ENCODE measurements at regions not wholly inside any gene's neighbourhood (a gene's known extent, or its start where the extent isn't known, plus 50 kb on each side); places are given as distances from the start of the nearest gene placed in this dataset.

DNA sequence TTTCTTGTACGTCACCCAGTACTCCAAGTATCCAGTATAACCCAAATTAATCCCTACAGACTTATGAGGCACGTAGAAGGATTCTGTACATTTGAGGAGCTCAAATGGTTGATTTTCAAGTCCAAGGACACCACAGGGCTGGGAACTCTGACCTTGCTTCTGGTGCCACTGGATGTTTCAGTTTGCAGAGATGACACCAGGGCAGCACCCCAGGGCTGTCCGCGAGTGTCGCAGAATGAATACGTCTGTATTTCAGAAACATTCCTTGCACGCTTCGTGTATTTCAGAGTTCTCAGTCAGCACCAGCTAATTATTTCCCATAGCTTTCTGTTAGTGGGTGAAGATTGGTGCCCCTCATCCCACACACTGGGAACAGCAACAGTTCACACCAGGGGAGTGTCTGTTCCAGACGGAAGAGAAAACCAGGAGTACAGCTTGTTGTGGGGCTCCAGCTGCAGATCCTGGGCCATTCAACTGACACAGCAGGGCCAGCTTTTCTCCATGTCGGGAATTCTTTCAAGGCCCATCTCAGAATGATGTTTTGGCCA, 159.2 kb downstream of the RHOU start:
- H3K27ac ChIP-seq (ENCODE audit: low read length) = no peak overlapping the region
- peaks cover 11% of the 10 kb centered on the region for H3K4me1 ChIP-seq (ENCODE audit: control insufficient read depth, insufficient read depth, low read length)
- no peaks in the 10 kb centered on the region for H3K36me3 ChIP-seq (ENCODE audit: control insufficient read depth, insufficient read depth, low read length)
- no peak overlapping the region for H3K4me3 ChIP-seq (ENCODE audit: low read length)
- H3K9me3 ChIP-seq (ENCODE audit: control insufficient read depth, low read depth, low read length) = no peaks in the 10 kb centered on the region
- no peak for DNase-seq
- H3K27me3 ChIP-seq (ENCODE audit: control insufficient read depth, insufficient read depth, low read length) = no peaks in the 10 kb centered on the region
- no CpG with 5 or more reads among the region's 10 CpGs for WGBS (ENCODE audit: insufficient coverage, low lambda C conversion rate)

DNA sequence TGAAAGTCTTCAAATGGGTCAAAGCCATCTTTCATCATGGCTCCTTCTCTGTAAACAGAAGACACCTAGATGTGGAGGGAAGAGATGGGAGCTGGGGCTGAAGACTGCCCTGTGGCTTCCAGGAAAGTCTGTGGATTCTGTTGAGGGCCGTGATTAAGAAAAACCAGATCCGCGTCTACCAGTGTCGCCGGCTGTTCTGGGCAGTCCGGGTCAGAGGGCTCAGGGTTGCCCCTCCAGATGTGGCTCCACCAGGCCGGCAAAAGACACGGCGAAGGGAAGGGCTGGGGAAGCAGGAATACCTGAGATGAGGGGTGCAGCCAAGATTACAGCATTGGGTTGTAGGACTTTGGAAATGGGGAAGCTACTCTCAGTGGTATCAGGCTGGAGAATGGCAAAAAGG, 162.6 kb downstream of the RHOU start:
- Histone ChIP-seq H3K4me1 (ENCODE audit: control insufficient read depth, insufficient read depth, low read length) (peaks cover 20% of the 10 kb centered on the region), H3K27ac (ENCODE audit: low read length) (no peak overlapping the region), H3K4me3 (ENCODE audit: low read length) (no peak overlapping the region), H3K27me3 (ENCODE audit: control insufficient read depth, insufficient read depth, low read length) (no peaks in the 10 kb centered on the region), H3K9me3 (ENCODE audit: control insufficient read depth, low read depth, low read length) (no peaks in the 10 kb centered on the region), H3K36me3 (ENCODE audit: control insufficient read depth, insufficient read depth, low read length) (no peaks in the 10 kb centered on the region)
- DNase-seq = no peak
- no CpG with 5 or more reads among the region's 9 CpGs for WGBS (ENCODE audit: insufficient coverage, low lambda C conversion rate)

DNA sequence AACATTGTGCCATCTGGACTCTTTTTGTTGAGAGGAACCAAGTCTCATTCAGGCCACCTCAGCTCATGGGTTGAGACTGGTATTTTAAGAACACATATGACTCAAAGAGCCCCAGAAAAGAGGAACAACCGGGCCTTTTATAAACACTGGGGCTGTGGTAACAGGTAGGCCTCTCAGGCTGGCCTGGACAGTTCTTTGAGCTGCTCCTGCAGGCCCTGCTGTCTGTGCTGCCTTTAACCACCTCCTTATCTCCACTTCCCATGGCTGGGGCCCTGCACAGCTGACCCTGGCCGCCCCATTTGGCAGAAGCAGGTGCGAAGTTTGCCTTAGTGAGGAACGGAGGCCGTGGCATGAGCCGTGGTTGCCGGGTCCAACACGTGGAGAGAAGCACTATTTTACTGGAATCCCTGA, 163.3 kb downstream of the RHOU start:
- no peaks in the 10 kb centered on the region for H3K9me3 ChIP-seq (ENCODE audit: control insufficient read depth, low read depth, low read length)
- no peak overlapping the region for H3K4me3 ChIP-seq (ENCODE audit: low read length)
- WGBS (ENCODE audit: insufficient coverage, low lambda C conversion rate) = no CpG with 5 or more reads among the region's 8 CpGs
- H3K27ac ChIP-seq (ENCODE audit: low read length) = no peak overlapping the region
- H3K4me1 ChIP-seq (ENCODE audit: control insufficient read depth, insufficient read depth, low read length) = peaks cover 20% of the 10 kb centered on the region
- peak in 1 of 2 donors; percentile 54 for DNase-seq
- no peaks in the 10 kb centered on the region for H3K36me3 ChIP-seq (ENCODE audit: control insufficient read depth, insufficient read depth, low read length)
- H3K27me3 ChIP-seq (ENCODE audit: control insufficient read depth, insufficient read depth, low read length) = no peaks in the 10 kb centered on the region

DNA sequence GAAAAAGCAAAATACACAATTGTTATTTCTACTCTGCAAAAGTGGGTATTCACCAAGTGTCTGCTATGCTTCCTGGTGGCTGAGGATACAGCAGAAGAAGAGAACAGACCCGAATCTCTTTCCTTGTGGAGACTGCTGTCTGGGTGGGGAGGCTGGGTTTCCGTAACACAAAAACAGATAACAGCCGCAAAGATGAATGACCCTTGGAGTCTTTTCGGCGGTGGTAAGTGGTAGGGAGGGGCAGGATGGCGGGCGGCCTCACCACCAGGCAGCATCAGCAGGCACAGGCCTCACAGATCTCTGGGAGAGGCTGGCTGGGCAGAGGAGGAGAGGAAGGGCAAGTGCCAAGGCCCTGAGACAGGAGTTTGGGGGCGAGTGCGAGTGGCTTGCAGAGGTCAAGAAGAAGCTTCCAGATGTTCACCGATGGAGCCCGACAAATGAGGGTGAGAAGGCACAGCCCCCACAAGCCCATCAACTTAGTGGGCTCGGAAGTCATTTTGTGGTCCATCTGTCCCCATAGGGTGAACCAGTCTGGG, 164.2 kb downstream of the RHOU start:
- no peak overlapping the region for H3K4me3 ChIP-seq (ENCODE audit: low read length)
- peaks cover 20% of the 10 kb centered on the region for H3K4me1 ChIP-seq (ENCODE audit: control insufficient read depth, insufficient read depth, low read length)
- H3K9me3 ChIP-seq (ENCODE audit: control insufficient read depth, low read depth, low read length) = no peaks in the 10 kb centered on the region
- no peaks in the 10 kb centered on the region for H3K36me3 ChIP-seq (ENCODE audit: control insufficient read depth, insufficient read depth, low read length)
- no peaks in the 10 kb centered on the region for H3K27me3 ChIP-seq (ENCODE audit: control insufficient read depth, insufficient read depth, low read length)
- DNase-seq = peak in 1 of 2 donors; percentile 60
- no CpG with 5 or more reads among the region's 12 CpGs for WGBS (ENCODE audit: insufficient coverage, low lambda C conversion rate)
- no peak overlapping the region for H3K27ac ChIP-seq (ENCODE audit: low read length)

DNA sequence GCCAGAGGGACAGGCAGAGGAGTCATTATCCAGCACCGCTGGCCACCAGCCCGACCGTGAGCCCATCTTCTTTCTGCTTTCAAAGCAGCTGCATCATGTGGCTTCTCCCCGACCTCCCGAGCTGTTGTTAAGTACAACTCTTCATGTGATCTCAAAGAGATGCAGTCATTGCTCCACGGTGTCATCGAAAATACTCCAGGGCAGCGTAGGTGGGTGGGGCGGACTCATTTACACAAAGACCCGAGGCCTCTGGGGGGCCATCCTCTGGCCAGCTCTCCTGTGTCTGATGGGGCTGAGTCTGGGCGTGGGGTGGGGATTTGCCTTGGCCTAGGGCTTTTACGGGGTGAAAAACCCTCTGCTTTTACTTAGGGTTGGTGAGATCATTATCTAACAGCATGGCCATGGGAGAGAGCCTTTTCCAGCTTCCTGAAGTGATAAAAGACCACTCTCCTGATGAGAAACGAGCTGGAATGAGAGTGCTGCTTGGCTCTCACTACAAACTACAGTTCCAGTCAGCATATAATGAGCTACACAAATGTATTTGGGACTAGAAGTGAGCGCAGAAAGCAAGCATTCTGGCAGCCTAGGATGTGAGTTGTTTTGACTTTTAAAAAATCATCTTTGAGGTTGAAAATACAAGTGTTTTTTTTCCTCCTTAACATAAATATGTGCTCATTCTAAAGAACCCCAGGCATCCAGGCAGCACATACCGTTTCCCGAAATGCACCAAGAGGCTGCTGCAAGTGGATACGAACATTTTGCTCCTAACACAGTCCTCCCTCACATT, 165.0 kb downstream of the RHOU start:
- no peaks in the 10 kb centered on the region for H3K9me3 ChIP-seq (ENCODE audit: control insufficient read depth, low read depth, low read length)
- H3K4me3 ChIP-seq (ENCODE audit: low read length) = no peak overlapping the region
- H3K27ac ChIP-seq (ENCODE audit: low read length) = peak overlapping the region; percentile 66
- peaks cover 20% of the 10 kb centered on the region for H3K4me1 ChIP-seq (ENCODE audit: control insufficient read depth, insufficient read depth, low read length)
- WGBS (ENCODE audit: insufficient coverage, low lambda C conversion rate) = 60% methylated on average over 1 of the region's 17 CpGs
- no peaks in the 10 kb centered on the region for H3K27me3 ChIP-seq (ENCODE audit: control insufficient read depth, insufficient read depth, low read length)
- peak in 1 of 2 donors; percentile 41 for DNase-seq
- no peaks in the 10 kb centered on the region for H3K36me3 ChIP-seq (ENCODE audit: control insufficient read depth, insufficient read depth, low read length)

DNA sequence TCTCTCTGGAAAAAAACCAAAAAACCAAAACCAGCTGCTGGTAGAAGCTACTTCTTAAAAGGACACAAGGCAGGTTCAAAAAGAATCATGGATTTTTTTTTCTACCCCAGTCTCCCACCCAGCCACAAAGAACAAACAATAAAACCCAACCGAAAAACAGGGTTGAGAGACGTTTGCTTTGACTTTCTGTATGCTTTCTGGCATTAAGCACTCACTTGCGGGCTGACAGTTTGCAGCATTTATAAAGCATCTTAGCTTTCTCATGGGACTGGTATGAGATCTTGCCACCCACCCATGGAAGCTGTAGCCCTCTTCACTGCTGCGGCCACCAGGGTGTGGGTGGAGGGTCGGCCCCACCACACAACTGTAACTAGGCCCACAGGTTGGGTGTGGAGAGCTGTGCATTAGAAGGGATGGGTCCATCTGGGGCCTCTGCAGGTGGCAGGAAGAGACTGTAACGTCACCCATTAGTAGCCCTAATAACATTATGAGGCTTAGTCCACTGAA, 165.7 kb downstream of the RHOU start:
- Histone ChIP-seq H3K27me3 (ENCODE audit: control insufficient read depth, insufficient read depth, low read length) (no peaks in the 10 kb centered on the region), H3K9me3 (ENCODE audit: control insufficient read depth, low read depth, low read length) (no peaks in the 10 kb centered on the region), H3K4me3 (ENCODE audit: low read length) (no peak overlapping the region), H3K4me1 (ENCODE audit: control insufficient read depth, insufficient read depth, low read length) (peaks cover 20% of the 10 kb centered on the region), H3K27ac (ENCODE audit: low read length) (peak overlapping the region; percentile 20), H3K36me3 (ENCODE audit: control insufficient read depth, insufficient read depth, low read length) (no peaks in the 10 kb centered on the region)
- DNase-seq = no peak
- whole genome bisulfite sequencing (ENCODE audit: insufficient coverage, low lambda C conversion rate) = no CpG with 5 or more reads among the region's 6 CpGs

DNA sequence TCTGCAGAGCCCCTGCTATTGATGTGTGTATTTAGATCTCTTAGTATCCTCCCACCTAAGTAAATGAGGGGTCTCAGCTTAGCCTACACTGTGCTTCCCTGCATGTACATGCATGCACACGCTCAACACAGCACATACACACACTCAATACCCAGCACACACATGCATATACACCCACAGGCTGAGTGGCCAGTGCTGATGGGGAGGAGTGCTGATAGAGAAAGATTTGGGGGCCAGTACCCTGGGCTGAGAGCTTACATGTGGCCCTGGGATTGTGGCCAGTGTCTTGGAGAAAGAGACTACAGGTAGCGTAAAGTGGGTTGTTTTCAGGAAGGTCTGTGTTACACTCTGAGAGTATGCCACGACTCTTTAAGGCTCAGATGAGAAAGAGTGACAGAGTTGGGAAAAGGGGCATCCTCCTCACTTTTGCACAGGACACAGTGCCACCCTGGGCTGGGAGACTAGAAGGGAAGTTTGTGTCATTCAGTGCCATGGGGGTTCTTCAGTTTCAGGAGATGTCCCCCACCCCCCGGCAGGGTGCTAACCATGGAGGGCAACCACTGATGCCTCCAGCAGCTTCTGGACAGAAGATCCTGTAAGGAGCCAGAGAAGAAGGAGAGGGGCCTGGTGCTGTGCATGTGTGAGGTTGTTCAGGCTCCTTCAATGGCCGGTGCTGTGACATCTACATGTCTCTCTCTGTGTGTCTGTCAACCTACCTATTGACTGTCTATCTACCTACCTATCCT, 166.8 kb downstream of the RHOU start:
- no peak overlapping the region for H3K27ac ChIP-seq (ENCODE audit: low read length)
- peaks cover 20% of the 10 kb centered on the region for H3K4me1 ChIP-seq (ENCODE audit: control insufficient read depth, insufficient read depth, low read length)
- DNase-seq = no peak
- H3K27me3 ChIP-seq (ENCODE audit: control insufficient read depth, insufficient read depth, low read length) = no peaks in the 10 kb centered on the region
- no peaks in the 10 kb centered on the region for H3K9me3 ChIP-seq (ENCODE audit: control insufficient read depth, low read depth, low read length)
- no CpG with 5 or more reads among the region's 5 CpGs for WGBS (ENCODE audit: insufficient coverage, low lambda C conversion rate)
- no peaks in the 10 kb centered on the region for H3K36me3 ChIP-seq (ENCODE audit: control insufficient read depth, insufficient read depth, low read length)
- H3K4me3 ChIP-seq (ENCODE audit: low read length) = no peak overlapping the region

DNA sequence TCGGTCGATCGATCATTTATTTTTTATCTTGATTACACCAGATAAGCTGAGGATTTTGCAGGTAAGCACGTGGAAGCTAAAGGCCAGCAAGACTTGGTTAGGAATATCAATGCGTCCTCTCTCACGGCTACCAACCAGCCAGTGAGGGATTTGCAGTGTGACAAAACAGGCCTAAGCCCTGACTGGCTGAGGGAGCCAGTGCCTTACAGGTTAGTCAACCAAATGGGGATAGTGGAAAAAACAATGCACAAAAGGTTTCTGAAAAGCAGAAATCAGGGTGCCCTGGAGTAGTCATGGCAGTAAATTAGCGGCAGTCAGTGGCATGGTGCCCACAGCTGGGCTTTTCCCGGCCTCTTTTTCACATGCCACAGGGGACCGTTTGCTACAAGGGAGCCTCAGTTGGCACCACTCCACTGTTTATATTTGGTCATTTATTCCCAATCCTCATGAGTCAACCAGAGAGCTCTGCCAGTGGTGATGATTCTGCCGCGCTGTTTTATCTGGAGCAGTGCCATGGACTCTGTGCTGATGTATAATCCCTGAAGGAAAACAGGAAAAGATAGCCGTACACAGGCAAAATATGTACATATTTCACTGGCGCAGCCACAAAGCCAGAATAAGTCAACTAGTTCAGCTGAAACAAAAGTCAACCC, 167.6 kb downstream of the RHOU start:
- H3K36me3 ChIP-seq (ENCODE audit: control insufficient read depth, insufficient read depth, low read length) = no peaks in the 10 kb centered on the region
- peaks cover 20% of the 10 kb centered on the region for H3K4me1 ChIP-seq (ENCODE audit: control insufficient read depth, insufficient read depth, low read length)
- DNase-seq = peak; percentile 35 to 51
- H3K27me3 ChIP-seq (ENCODE audit: control insufficient read depth, insufficient read depth, low read length) = no peaks in the 10 kb centered on the region
- WGBS (ENCODE audit: insufficient coverage, low lambda C conversion rate) = 100% methylated on average over 3 of the region's 13 CpGs
- no peak overlapping the region for H3K4me3 ChIP-seq (ENCODE audit: low read length)
- no peaks in the 10 kb centered on the region for H3K9me3 ChIP-seq (ENCODE audit: control insufficient read depth, low read depth, low read length)
- no peak overlapping the region for H3K27ac ChIP-seq (ENCODE audit: low read length)

DNA sequence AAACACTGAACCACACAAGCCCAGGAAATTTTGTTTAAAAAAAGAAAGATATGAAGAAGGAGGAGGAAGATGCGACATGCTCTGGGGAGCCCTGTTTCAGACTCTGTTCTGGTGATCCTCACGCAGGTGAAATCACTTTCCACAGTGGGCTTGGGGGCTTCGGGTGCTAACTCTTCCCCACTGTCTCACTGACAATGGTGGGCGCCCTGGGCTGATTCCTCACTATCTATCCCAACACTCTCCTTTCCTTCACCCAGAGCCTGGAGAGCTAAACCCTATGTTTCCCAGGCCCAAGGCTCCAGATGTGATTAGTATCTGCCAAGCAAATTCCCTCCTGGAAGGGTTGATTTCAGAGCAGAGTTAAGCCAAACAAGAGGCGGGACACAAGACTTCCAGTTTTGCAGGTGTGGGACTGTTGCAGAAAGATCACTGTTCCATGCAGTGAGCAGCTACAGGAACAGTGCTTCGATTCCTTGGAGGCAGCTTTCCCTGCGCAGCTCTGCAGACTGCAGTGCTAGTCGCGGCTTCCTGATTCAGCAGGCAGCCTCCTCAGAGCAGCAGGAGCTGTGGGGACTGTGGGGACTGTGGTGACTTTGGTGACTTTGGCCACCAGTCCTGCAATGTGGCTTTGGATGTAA, 168.3 kb downstream of the RHOU start:
- DNase-seq = no peak
- Histone ChIP-seq H3K4me1 (ENCODE audit: control insufficient read depth, insufficient read depth, low read length) (peaks cover 17% of the 10 kb centered on the region), H3K4me3 (ENCODE audit: low read length) (no peak overlapping the region), H3K27me3 (ENCODE audit: control insufficient read depth, insufficient read depth, low read length) (no peaks in the 10 kb centered on the region), H3K36me3 (ENCODE audit: control insufficient read depth, insufficient read depth, low read length) (no peaks in the 10 kb centered on the region), H3K27ac (ENCODE audit: low read length) (no peak overlapping the region), H3K9me3 (ENCODE audit: control insufficient read depth, low read depth, low read length) (no peaks in the 10 kb centered on the region)
- WGBS (ENCODE audit: insufficient coverage, low lambda C conversion rate) = no CpG with 5 or more reads among the region's 9 CpGs
